ENCODE measurements at regions not wholly inside any gene's neighbourhood (a gene's known extent, or its start where the extent isn't known, plus 50 kb on each side); places are given as distances from the start of the nearest gene placed in this dataset.

DNA sequence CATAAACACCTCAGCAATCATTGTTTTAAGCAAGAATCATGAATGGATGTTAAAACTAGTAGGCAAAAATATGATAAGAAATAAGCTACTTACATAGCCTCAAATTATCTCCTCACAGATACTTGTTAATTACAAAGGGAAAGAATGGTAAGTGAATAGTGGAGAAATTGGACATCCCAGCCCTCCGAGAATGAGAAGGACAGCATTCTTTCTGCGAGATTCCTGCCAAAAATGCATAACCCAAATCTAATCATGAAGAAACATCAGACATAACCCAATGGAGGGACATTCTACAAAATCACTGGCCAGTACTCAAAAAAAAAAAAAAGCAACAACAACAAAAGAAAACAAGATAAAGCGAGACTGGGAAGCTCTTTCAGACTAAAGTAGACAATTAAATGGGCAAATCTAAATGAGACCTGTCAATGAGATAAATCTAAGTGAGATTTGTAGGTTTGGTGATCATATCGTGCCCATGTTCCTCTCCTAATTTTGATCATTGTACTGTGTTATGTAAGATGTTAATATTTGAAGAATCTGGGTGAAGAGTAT, 57.9 kb upstream of the GLI2 start:
- Histone ChIP-seq H3K9me2 (replicated peaks; ENCODE audit: insufficient read depth) (no peaks in the 10 kb centered on the region), H3K4me2 (no peak overlapping the region), H3K4me3 (no peak overlapping the region), H3K27ac (no peak overlapping the region), H3K79me2 (no peaks in the 10 kb centered on the region), H3K27me3 (peaks cover 12% of the 10 kb centered on the region), H3K9me3 (ENCODE audit: low read depth) (no peaks in the 10 kb centered on the region), H2AFZ (no peak overlapping the region), H4K20me1 (ENCODE audit: insufficient read depth, poor library complexity, severe bottlenecking) (no peaks in the 10 kb centered on the region), H3K4me1 (ENCODE audit: insufficient read depth) (no peaks in the 10 kb centered on the region), H3K36me3 (replicated peaks; ENCODE audit: insufficient read depth, low read depth) (no peaks in the 10 kb centered on the region)
- no peak for DNase-seq (ENCODE audit: low spot score)
- TF ChIP-seq EZH2phosphoT487 (IDR thresholded peaks at IDR 0.05; ENCODE audit: low read depth, severe bottlenecking, unreplicated experiment) (no peak), EZH2 (IDR thresholded peaks at IDR 0.05; ENCODE audit: borderline replicate concordance) (no peak)
- TF ChIP-seq, protein P1, sequence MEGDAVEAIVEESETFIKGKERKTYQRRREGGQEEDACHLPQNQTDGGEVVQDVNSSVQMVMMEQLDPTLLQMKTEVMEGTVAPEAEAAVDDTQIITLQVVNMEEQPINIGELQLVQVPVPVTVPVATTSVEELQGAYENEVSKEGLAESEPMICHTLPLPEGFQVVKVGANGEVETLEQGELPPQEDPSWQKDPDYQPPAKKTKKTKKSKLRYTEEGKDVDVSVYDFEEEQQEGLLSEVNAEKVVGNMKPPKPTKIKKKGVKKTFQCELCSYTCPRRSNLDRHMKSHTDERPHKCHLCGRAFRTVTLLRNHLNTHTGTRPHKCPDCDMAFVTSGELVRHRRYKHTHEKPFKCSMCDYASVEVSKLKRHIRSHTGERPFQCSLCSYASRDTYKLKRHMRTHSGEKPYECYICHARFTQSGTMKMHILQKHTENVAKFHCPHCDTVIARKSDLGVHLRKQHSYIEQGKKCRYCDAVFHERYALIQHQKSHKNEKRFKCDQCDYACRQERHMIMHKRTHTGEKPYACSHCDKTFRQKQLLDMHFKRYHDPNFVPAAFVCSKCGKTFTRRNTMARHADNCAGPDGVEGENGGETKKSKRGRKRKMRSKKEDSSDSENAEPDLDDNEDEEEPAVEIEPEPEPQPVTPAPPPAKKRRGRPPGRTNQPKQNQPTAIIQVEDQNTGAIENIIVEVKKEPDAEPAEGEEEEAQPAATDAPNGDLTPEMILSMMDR (IDR thresholded peaks at IDR 0.05; ENCODE audit: poor library complexity): no peak
- WGBS (ENCODE audit: low lambda C conversion rate, missing lambda C conversion rate): 85% methylated on average over 4 of the region's 4 CpGs

DNA sequence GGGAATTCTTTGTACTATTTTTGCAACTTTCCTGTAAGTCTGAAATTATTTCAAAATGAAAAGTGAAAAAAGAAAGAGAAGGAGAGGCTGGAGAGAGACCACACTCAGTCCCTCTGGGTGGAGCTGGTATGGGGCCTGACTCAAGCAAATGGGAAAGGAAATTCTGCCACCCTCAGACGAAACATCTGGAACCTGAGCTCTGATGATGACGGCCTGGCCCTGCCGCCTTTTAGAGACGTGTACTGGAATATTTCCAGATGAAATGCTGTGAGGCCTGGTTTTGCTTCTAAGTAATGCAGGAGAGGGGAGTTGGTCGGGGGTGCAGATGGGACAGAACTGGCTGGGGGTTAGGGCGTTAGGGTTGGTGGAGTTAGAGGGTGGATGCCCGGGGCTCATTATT, 57.4 kb upstream of the GLI2 start:
- DNase-seq (ENCODE audit: low spot score): peak; percentile 48
- Histone ChIP-seq H3K79me2 (no peaks in the 10 kb centered on the region), H3K9me3 (ENCODE audit: low read depth) (no peaks in the 10 kb centered on the region), H4K20me1 (ENCODE audit: insufficient read depth, poor library complexity, severe bottlenecking) (no peaks in the 10 kb centered on the region), H3K9me2 (replicated peaks; ENCODE audit: insufficient read depth) (no peaks in the 10 kb centered on the region), H3K4me2 (no peak overlapping the region), H3K36me3 (replicated peaks; ENCODE audit: insufficient read depth, low read depth) (no peaks in the 10 kb centered on the region), H3K27ac (no peak overlapping the region), H3K27me3 (peaks cover 12% of the 10 kb centered on the region), H3K4me3 (no peak overlapping the region), H2AFZ (no peak overlapping the region), H3K4me1 (ENCODE audit: insufficient read depth) (no peaks in the 10 kb centered on the region)
- 52% methylated on average over 7 of the region's 7 CpGs for WGBS (ENCODE audit: low lambda C conversion rate, missing lambda C conversion rate)
- no peak for TF ChIP-seq EZH2 (IDR thresholded peaks at IDR 0.05; ENCODE audit: borderline replicate concordance)
- no peak for TF ChIP-seq EZH2phosphoT487 (IDR thresholded peaks at IDR 0.05; ENCODE audit: low read depth, severe bottlenecking, unreplicated experiment)
- TF ChIP-seq, protein P1 (IDR thresholded peaks at IDR 0.05; ENCODE audit: poor library complexity): peak; percentile 25

DNA sequence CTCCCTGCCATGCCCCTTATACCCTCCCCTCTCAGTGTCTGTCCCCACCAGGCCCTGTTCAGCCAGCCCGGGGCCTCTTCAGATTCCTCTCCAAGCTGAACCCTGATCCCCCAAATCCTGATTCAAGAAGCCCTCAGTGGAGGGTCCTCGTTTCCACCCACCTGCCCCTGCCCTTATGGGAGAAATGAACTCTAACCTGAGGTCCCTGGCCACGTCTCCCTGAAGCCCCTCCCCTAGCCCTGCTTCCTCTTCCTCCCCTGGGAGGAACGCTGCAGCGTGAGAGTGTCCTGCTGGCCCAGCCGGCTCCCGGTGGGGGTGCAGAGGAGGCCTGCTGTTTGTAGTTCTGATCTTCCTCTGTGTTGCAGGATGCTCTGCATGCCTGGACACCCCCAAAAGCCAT, 56.7 kb upstream of the GLI2 start:
- H3K27ac ChIP-seq: no peak overlapping the region
- H4K20me1 ChIP-seq (ENCODE audit: insufficient read depth, poor library complexity, severe bottlenecking): no peaks in the 10 kb centered on the region
- no peaks in the 10 kb centered on the region for H3K9me3 ChIP-seq (ENCODE audit: low read depth)
- no peaks in the 10 kb centered on the region for H3K9me2 ChIP-seq (replicated peaks; ENCODE audit: insufficient read depth)
- H3K4me1 ChIP-seq (ENCODE audit: insufficient read depth): no peaks in the 10 kb centered on the region
- DNase-seq (ENCODE audit: low spot score): no peak
- no peaks in the 10 kb centered on the region for H3K36me3 ChIP-seq (replicated peaks; ENCODE audit: insufficient read depth, low read depth)
- WGBS (ENCODE audit: low lambda C conversion rate, missing lambda C conversion rate): 79% methylated on average over 7 of the region's 7 CpGs
- H3K27me3 ChIP-seq: peaks cover 12% of the 10 kb centered on the region
- TF ChIP-seq, protein P1 (IDR thresholded peaks at IDR 0.05; ENCODE audit: poor library complexity): no peak
- TF ChIP-seq EZH2 (IDR thresholded peaks at IDR 0.05; ENCODE audit: borderline replicate concordance) (no peak), EZH2phosphoT487 (IDR thresholded peaks at IDR 0.05; ENCODE audit: low read depth, severe bottlenecking, unreplicated experiment) (no peak)
- H3K4me3 ChIP-seq: no peak overlapping the region
- H2AFZ ChIP-seq: no peak overlapping the region
- no peaks in the 10 kb centered on the region for H3K79me2 ChIP-seq
- H3K4me2 ChIP-seq: no peak overlapping the region

DNA sequence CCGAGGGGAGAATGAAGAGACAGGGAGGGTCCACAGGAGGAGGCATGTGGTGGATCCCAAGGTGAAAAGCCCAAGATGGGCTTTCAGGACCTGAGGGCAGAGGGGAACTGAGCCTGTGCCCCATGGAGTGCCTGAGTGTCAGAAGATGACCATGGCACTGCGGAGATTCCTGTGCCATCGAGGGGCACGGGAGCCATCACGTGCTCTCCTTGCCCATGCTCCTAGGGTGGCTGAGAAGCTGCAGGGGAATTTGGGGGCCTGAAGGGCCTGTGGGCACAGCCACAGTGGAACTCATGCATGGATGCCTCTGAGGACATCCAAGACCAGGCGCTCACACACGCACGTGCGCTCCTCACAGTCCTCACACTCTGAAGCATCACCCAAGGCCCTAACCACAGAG, 56.1 kb upstream of the GLI2 start:
- no peak overlapping the region for H3K4me2 ChIP-seq
- H3K9me3 ChIP-seq (ENCODE audit: low read depth): no peaks in the 10 kb centered on the region
- no peaks in the 10 kb centered on the region for H3K9me2 ChIP-seq (replicated peaks; ENCODE audit: insufficient read depth)
- no peaks in the 10 kb centered on the region for H4K20me1 ChIP-seq (ENCODE audit: insufficient read depth, poor library complexity, severe bottlenecking)
- 92% methylated on average over 9 of the region's 9 CpGs for WGBS (ENCODE audit: low lambda C conversion rate, missing lambda C conversion rate)
- no peak overlapping the region for H2AFZ ChIP-seq
- no peak for TF ChIP-seq EZH2phosphoT487 (IDR thresholded peaks at IDR 0.05; ENCODE audit: low read depth, severe bottlenecking, unreplicated experiment)
- no peak for TF ChIP-seq EZH2 (IDR thresholded peaks at IDR 0.05; ENCODE audit: borderline replicate concordance)
- TF ChIP-seq, protein P1 (IDR thresholded peaks at IDR 0.05; ENCODE audit: poor library complexity): no peak
- peaks cover 12% of the 10 kb centered on the region for H3K27me3 ChIP-seq
- no peaks in the 10 kb centered on the region for H3K4me1 ChIP-seq (ENCODE audit: insufficient read depth)
- no peak for DNase-seq (ENCODE audit: low spot score)
- H3K27ac ChIP-seq: no peak overlapping the region
- no peaks in the 10 kb centered on the region for H3K79me2 ChIP-seq
- H3K36me3 ChIP-seq (replicated peaks; ENCODE audit: insufficient read depth, low read depth): no peaks in the 10 kb centered on the region
- H3K4me3 ChIP-seq: no peak overlapping the region

Measured in hepatocyte (in vitro differentiated cells).